ENCODE measurements at regions not wholly inside any gene's neighbourhood (a gene's known extent, or its start where the extent isn't known, plus 50 kb on each side); places are given as distances from the start of the nearest gene placed in this dataset.

DNA sequence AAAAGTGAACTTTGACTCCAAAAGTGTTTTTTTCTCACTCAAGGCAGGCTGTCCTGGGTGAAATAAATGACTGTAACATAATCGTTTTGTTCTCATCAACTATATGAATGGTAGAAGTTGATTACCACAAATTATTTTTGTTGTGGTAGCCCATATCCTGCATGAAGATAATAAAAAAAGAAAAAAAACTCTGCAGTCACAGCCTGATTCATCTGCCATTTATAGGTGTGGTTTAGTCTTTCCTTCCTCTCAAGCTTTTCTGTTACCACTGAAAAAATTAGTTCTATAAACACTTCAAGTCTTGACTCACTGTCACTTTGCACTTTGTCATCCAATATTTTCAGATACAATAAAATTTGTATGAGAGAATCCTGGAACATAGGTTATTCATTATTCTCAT, 522.0 kb downstream of the PLCL1 start:
- no peak for DNase-seq

DNA sequence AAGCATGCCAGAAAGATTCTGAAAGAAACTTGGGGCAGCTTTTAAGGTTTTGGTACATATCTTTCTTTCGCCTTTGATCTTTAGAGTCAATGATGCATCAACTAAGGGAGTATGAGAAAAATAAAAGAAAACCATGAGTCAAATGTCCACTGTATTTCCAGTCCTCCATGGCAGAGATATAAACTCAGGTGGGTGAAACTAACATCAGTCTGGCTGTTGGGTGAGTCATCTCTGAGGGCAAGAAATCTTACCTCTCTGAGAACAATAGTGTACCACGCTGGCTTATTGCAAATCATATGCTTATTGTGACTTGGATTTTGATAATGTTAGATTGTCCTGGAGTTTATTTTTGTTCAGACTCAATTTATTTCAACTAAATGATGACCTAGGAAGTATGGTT, 521.0 kb downstream of the PLCL1 start:
- DNase-seq = no peak

DNA sequence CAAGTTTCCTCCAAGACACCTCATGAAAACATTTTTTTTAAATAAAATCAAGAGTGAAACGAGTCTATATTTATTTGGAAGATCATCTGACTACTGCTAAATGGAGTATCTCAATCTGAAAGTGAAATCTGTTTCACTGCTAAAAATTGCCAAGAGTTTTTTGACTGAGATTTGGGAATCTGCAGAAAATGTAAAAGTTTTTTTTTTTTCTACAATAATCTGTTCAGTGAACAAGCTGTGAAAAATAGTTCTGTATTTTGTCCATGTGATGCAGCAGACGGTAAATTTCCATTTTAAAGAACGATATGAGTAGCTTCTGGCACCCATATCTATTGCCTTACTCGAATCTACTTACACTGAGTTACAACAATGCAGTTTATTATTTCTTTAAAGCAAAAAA, 519.7 kb downstream of the PLCL1 start:
- DNase-seq = no peak

DNA sequence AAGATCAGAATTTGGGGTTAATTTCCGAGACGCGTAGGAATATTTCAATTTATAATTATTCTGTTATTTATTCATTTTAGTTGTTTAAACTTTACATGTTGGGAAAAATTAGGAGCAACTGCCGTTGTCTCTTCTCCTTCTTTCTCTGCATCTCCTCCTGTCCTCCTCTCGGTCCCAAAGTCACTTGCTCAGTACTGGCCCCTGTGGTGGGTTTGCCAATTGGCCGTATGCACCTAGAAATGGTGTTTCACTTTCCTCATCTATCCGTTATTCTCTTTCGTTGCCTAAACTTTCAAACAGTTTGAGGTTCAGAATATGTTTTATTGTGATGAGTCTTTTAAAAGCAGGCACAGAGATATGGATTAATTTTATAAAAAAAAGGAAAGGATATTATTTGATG, 517.9 kb downstream of the PLCL1 start:
- DNase-seq = no peak

DNA sequence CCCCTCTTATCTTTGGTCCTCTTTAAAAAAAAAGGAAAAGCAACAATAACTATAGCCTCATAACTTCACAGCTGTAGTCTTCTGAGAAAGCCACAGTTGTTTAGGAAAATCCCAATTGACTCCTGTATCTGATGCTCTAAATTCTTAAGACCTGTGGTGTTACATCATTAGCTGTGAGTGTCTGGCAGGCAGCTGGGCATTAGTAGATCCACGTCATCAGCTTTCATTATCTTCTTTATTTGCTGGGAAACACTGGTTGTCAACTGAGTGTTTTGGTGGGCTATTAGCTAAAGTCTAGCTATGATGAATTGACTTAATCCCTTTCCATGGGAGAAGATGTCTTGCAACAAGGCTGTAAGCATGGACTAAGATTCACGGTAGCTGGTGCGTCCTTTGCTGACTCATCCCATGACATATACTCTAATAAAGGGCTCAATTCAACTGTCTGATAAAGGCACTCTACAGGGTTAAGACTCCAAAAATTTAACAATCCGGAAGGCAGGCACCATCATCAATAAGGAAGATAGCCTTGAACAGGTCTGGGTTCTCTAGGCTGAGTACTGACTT, 517.2 kb downstream of the PLCL1 start:
- DNase-seq = no peak

DNA sequence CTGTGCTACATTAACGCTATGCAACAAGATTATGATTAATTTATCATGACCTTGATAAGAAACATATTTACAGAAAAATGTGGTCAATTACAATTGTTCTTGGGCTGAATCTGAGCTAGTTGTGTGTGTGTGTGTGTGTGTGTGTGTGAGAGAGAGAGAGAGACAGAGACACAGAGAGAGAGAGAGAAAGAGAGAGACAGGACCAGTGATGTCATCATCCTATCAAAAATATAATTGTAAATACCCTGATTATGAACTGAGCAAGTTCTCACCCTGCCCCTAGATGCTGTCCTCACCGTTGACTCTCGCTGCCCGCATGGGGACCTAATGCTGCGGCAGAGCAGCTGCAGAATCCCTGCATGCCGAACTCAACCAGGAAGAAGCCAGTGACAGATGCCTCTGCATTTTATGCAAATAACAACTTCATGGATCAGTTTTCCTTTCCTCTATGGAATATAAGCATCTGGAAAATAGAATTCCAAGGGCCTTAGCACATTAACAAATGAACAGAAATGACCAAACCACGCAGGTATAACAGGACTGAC, 512.5 kb downstream of the PLCL1 start:
- peak; percentile 10 for DNase-seq

DNA sequence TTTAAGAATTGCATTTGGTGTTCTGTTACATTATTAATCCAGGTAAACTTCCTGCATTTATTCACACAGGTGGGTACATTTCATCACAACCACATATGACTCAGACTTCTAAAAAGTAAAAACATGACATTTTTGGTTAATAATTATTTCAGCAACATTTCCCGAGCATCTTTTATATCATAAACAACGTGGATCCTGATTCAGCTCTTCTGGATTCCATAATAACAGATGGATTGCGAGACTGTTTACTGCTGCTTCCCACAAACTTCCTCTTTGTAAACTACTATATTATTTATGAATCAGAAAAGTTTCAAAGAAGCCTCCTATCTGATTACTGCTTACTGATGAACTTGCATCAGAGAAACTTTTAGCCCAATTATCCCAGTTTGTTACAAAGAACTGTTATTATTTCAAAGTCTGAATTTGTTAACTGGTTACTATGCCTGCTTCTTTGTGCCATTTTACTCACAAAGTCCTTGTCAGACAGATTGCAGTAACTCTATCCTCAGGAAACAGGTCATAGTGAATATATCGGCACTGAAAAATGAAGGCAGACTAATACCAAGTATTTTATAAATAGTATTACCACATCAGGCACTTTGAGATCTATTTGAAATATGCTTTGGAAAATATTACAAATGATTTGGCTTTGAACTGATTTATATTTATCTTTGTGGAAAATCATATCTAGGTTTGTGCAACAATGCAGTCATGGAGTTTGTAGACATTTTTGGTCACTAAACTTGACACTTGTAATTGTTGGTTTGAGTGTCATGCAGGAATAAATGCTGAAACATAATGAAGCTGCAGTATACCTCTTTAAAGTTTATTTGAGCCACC, 511.6 kb downstream of the PLCL1 start:
- no peak for DNase-seq

DNA sequence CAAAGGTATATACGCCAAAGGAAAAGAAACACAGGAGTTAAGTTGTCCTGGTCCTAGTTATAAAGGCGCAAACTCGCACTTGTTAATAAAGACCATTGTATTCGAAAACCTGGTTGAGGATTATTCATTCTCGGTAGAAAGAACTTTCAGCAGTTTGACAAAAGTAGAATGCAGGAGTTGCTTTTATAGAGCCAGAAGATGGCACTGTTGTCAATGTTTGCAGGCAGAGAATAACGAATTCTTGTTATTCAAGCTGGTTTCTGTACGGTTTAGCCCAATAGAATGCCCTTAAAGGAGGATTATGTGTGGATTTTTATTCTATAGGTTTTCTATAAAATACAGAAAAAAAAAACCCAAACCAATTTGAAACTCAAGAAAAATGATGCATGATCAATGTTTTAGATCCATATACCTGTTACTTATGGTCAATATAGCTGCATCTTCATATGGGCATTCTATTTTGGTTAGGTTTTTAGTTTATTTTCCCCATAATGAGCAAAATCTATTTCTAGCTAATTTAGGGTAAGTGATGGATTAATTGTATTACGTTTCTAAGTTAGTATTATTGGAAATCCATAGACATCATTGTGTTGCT, 510.3 kb downstream of the PLCL1 start:
- DNase-seq = no peak

DNA sequence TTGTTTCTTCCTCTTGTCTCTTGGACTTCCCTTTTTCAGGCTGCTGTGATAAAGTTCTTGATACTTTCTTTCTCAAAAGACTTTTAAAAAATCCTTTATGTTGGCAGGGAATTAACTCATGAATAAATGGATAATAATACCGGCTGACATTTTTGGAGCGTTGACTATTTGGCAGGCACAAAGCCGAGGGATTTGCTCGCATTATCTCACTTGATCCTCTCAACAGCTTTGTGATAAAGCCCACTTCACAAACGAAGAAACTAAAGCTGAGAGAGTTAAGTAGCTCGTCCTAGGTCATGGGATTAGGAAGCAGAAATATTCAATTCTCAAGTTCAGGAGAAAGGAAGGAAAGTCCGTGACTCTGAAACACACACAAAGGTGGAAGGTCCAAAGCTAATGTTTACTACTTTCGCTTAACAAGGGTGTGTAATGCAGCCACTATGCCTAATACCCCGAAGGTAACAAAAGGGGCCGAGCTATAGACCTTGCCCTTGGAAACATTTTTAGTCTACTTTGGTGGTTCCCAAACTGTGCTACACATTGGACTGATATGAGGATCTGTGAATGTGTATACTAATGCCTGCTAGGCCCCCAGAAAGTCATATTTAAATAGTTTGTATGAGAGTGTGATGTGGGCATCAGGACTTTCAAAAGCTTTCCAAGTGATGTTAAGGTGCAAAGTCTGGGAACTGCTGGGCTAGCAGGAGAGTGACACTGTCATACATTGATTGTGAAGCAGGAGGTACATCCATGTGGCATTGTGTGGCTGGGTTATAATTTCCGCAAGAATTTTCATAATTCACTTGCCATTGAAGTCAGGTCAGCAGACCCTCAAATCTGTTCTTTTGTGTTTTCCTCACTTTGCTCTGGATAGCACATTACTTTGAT, 508.4 kb downstream of the PLCL1 start:
- DNase-seq = no peak

DNA sequence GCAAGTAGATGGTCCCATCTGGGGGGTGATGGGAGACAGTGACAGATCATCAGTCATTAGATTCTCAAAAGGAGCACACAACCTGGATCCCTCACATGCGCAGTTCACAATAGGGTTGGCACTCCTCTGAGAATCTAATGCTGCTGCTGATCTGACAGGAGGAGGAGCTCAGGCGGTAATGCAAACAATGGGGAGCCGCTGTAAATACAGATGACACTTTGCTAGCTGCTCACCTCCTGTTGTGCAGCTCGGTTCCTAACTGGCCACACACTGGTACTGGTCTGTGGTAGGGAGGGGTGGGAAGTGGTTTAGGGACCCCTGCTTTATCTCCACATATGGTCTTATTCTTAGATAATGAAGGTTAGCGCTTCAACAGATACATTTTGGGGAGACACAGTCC, 506.6 kb downstream of the PLCL1 start:
- no peak for DNase-seq

DNA sequence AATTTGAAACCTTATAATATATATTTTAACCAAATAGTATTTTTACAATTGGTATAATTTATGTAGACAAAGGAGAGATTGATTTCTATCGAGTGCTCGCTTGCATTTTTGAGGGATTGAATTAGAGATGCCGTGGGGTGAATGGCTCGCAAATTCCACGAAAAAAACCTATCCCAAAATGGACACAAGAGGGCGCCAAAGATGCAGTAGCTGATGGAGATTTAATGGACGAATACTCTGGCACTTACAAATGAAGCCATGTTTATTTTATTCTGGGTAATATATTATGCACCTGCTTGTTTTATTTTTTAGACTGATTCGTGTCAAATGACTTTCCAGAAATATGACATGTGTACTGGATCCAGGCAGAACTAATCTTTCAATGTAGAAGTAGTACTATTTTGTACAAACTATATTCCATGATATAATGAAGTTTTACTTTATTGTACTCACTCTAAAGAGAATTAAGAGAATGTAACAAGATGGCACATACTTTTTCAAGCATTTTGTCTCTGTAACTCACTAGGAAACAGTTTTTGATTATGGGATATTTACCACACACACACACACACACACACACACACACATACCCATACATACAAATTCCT, 505.4 kb downstream of the PLCL1 start:
- DNase-seq = no peak

DNA sequence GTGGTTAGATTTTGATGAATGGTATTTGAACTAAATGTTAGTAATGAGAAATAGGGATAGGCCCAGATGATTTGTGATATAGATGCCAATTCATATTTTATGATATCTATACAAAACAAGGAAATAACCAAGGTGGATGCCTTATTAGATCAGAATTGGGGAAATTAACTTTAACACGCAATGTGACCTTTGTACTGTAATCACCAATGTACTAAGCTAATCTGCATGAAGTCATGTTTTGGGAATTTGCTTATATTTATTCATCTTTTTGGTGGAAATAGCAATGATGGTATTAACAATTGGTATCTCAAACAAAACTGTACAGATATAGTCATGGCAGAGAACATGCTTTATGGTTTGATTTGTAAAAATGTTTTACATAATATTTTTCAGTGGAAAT, 504.7 kb downstream of the PLCL1 start:
- DNase-seq = no peak

DNA sequence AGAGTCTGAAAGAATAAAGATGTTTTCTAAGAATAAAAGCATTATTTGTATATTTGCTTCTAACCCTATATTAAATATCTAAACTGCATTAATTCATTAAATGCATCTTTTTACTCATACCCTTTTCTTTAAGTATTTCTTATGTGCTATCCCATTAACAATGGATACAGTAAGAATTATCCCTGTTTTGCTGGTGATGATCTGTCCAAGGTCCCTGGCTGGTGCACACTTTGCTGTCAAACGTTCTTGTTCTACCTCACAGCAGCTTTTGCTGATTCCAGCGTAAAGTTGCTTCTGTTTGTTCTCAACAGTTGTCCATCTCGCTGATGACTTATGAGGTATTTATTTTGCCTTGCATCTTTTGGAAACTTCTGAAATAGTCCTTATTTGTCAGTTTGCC, 504.0 kb downstream of the PLCL1 start:
- no peak for DNase-seq

DNA sequence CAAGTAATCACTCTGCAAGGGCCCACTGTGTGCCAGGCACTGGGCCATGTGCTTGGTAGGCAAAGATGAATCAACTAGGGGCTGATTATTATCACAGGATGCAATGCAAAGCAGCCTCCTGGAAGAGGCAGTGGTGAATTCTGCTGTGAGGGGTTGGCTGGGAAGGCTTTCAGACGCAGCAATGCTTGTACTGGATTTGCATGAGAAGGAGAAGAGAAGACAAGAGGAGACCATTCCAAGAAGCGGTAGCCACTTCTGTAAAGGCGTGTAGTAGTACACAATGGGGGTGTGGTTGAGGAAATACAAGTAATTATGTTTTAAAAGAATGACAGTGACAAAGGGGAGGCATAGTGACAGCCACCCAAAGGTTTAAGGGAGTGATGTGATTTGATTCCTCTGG, 502.7 kb downstream of the PLCL1 start:
- no peak for DNase-seq

DNA sequence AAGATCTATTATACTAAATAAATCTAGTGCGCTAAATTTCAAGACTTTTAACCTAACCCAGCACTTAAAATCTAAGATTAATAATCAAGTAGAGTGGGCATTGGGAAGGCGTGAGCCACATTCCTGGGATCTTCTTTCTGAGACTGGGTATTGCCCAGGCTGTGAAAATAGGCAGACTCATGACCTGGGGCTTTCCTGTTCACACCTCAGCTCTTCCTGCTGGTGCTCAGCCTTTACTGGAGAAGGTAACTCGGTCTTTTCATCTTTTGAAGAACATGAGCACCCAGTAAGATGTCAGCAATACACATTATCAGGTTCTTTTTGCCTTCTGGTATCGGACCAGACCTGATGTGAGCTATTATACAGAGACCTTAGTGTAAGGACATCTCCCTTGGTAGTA, 500.5 kb downstream of the PLCL1 start:
- DNase-seq = no peak

DNA sequence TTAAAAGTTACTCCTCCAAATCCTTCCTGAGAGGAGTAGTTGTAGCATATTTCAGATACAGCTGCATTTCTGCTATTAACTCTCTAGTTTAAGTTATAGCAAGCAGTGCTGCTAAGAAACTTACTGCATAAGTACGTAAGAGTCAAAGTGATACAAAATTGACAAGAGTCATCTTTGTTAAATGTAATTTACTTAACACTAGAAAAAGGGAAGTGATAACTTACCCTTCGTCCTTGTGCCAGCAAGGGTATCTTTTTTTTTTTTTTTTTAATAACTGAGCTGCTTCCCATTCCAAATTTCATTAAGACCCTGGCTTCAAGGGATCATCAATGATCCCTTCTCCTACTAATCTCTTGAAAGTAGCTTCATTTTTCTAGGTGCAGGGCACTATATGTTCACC, 493.0 kb downstream of the PLCL1 start:
- DNase-seq = no peak

DNA sequence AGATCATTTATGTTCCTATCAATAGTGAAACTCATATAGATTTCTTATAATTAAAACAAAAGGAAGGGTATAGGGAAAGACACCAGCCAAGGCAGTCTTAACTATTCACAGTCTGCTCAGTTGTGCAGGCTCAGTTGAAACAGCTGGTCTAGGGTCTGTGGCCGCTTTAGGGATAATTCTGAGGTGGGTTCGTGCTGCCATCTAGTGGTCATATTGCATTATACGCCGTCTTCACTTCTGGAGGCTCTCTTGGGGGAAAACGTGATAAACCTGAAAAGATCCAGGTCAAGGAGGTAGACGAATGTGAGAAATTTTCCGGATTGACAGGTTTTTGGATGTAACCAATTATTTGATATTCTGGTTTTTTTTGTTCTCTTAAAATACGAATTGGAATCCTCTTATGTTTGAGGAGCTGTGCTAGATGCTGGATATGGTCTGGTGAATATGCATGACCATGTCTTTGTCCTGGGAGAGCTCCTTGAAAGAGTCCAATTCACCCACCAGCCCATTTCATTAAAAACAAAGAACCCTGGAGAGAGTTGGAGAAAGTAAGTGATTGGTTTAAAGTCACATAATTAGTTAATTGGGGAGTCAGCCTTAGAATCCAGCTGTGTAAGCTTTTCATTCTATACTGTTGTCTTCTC, 492.4 kb downstream of the PLCL1 start:
- peak; percentile 37 for DNase-seq

DNA sequence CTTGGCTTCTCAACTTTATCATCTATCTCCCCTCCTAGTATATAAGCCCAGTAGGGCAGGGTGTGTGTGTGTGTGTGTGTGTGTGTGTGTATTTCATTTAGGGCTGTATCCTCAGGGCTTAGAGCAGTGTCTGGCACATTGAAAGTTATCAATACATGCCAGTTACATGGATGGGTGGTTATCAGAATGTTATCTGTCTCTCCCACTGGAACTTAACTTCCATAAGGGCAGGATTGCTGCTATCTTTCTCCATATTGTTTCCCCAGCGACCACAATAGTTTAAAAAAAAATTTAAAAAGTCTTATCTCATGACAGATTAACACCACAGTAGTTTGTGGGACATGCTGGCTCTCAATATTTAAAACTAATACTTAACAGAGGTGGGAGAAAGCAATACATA, 488.9 kb downstream of the PLCL1 start:
- no peak for DNase-seq

DNA sequence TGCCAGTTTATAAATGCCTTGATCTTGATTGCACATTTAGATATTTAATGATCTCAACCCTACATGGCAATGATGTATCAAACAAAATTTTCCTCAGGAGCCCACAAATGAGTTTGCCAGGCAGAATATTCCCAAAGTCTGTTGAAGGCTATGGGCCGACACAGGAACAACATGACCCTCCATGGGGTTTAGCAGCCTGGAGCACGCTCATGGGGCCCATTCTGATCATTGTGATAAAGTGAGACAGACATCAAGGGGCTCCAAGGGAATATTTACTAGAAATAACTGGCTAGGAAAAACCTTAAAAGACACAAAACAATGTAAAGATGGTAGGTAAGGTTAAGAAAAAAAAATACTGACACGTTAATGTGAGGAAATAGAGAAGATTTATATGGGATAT, 485.4 kb downstream of the PLCL1 start:
- no peak for DNase-seq

DNA sequence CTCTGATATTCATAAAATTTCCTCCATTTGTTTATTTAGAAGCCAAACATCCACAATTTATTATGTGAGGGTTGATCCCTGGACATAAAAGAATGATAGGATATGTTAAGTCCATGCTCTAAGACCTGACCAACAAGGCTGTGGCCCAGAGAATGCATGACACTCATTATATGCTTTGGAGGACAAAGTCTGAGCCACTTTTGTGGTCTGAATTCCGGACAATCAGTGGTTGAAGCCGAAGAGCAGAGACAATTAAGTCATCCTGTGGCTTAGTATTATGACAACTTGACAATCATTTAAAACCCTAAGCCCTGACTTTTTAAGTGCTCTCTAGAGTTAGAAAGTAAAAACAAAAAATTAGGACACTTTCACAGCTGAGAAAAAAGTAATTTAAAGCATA, 483.3 kb downstream of the PLCL1 start:
- DNase-seq = no peak

DNA sequence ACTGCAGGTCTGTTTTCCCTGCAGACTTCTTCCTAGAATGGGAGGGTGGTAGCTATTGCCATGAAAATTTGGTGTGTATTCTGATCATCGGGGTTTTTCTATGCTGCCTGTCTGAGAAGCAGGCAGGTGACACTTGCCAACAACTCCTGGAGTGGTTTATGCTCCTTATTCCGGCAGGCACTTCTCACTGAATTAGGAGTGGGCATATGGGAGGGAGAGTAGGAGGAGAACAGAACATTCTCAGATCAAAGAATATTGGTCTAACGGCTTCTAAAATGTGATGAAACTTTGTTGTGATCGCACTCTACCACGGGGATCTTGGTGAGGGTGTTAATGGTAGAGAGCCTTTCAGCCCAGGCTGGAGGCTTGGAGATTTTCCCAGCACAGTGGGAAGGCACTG, 480.8 kb downstream of the PLCL1 start:
- DNase-seq = peak; percentile 11

DNA sequence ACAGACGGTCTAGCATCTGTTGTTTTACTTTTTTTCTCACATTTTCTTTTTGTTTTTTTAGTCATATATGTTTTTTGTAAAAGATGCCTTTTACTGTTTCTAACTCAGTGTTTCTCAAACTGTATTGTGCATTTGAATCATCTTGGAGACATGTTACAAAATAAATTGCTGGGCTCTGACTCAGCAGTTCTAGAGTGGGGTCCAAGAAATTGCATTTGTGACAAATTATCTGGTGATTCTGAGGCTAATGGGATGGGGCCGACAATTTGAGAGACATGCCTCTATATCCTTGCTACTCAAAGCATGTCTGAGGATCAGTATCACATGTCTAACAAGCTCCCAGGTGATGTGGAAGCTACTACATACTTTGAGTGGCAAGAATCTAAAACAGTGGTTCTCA, 478.8 kb downstream of the PLCL1 start:
- no peak for DNase-seq

Data from occipital lobe (tissue), 1 donor.